Ishikawa (cell line): ENCODE measurements at regions not wholly inside any gene's neighbourhood (a gene's known extent, or its start where the extent isn't known, plus 50 kb on each side); places are given as distances from the start of the nearest gene placed in this dataset.

ENCODE experiments used
- RAD21 ChIP-seq: IDR thresholded peaks from 2 replicates; pipeline ENCODE4 v1.6.1; 2012; ENCODE audit warnings: low read depth
- TEAD4 ChIP-seq: IDR thresholded peaks from 2 replicates; pipeline ENCODE4 v1.6.1; 2012
- TF ChIP-seq, protein P1 (sequence below): IDR thresholded peaks from 2 replicates; pipeline ENCODE4 v1.6.1; 2012

DNA sequence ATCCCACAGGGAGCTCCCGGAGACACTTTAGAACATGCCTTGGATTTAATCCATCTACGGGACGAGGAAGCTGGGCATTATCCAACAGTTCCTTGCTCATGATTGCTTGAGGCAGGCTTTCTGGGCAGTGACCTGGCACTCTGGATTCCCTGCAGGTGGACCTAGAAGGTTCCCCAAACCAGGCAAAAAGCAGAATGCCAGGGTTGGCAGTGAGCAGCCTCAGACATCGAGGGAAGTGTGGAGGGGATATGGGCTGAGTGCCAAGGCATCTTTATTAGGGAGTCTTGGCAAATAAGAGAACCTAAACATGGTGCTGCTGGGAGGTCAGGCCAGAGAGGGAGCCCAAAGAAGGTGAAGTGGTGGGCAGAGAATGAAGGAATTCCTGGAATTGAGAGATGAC, 158.5 kb downstream of the CD83 start:
- TF ChIP-seq, protein P1, sequence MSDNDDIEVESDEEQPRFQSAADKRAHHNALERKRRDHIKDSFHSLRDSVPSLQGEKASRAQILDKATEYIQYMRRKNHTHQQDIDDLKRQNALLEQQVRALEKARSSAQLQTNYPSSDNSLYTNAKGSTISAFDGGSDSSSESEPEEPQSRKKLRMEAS = no peak
- TF ChIP-seq TEAD4 (no peak), RAD21 (no peak)
